T1000 (cell line): ENCODE measurements at regions not wholly inside any gene's neighbourhood (a gene's known extent, or its start where the extent isn't known, plus 50 kb on each side); places are given as distances from the start of the nearest gene placed in this dataset.
"Not testable (repeated sequence)": the region's sequence is repeated elsewhere in the genome, so short reads cannot be mapped to it uniquely, and the experiment has no call there.

Experiments
- DNase-seq: peaks from one replicate; lab custom pipeline; 2025; ENCODE audit warnings: mixed read lengths; lab: John Stamatoyannopoulos, UW

GRCh38 chr7:36037121-36037662 is 115.9 kb upstream of the EEPD1 start:
- peak; percentile 82 for DNase-seq

GRCh38 chr7:36038063-36038721 is 114.9 kb upstream of the EEPD1 start:
- no peak for DNase-seq

GRCh38 chr7:36039243-36039642 is 113.8 kb upstream of the EEPD1 start:
- DNase-seq, result no peak

- no peak for DNase-seq
Measured at GRCh38 chr7:36039671-36040070, 113.4 kb upstream of the EEPD1 start.

- DNase-seq, result no peak
Measured at GRCh38 chr7:36040679-36041078, 112.4 kb upstream of the EEPD1 start.

- no peak for DNase-seq
Measured at GRCh38 chr7:36044101-36044892, 108.8 kb upstream of the EEPD1 start.

- no peak for DNase-seq
Measured at GRCh38 chr7:36045326-36045725, 107.7 kb upstream of the EEPD1 start.

GRCh38 chr7:36045830-36046341 is 107.2 kb upstream of the EEPD1 start:
- no peak for DNase-seq

GRCh38 chr7:36047091-36047658 is 105.9 kb upstream of the EEPD1 start:
- no peak for DNase-seq

- no peak for DNase-seq
Measured at GRCh38 chr7:36048141-36048901, 104.7 kb upstream of the EEPD1 start.

- no peak for DNase-seq
Measured at GRCh38 chr7:36048902-36049240, 104.2 kb upstream of the EEPD1 start.

- no peak for DNase-seq
Measured at GRCh38 chr7:36051501-36051900, 101.6 kb upstream of the EEPD1 start.

GRCh38 chr7:36053589-36053988 is 99.5 kb upstream of the EEPD1 start:
- DNase-seq, result no peak

- no peak for DNase-seq
Measured at GRCh38 chr7:36054637-36055036, 98.4 kb upstream of the EEPD1 start.

GRCh38 chr7:36055207-36055606 is 97.8 kb upstream of the EEPD1 start:
- DNase-seq, result no peak

- DNase-seq, result no peak
Measured at GRCh38 chr7:36057323-36057722, 95.7 kb upstream of the EEPD1 start.

GRCh38 chr7:36058020-36058592 is 94.9 kb upstream of the EEPD1 start:
- DNase-seq, result no peak

- DNase-seq, result not testable (repeated sequence)
Measured at GRCh38 chr7:36060388-36060787, 92.7 kb upstream of the EEPD1 start.

GRCh38 chr7:36062154-36062815 is 90.8 kb upstream of the EEPD1 start:
- no peak for DNase-seq

GRCh38 chr7:36064676-36065075 is 88.4 kb upstream of the EEPD1 start:
- DNase-seq, result no peak
